H9 (cell line): ENCODE measurements at regions not wholly inside any gene's neighbourhood (a gene's known extent, or its start where the extent isn't known, plus 50 kb on each side); places are given as distances from the start of the nearest gene placed in this dataset.

Experiments used
- DNase-seq: peaks from one replicate; pipeline ENCODE4 v3.0.0-alpha.2; 2017
- H2AFZ ChIP-seq: one replicate; pipeline ENCODE4 v1.6.1; 2013; ENCODE audit warnings: mild to moderate bottlenecking, low read length, control low read depth, moderate library complexity
- H2AK5ac ChIP-seq: 2 replicates; pipeline ENCODE4 v1.6.1; 2013; ENCODE audit warnings: low read length, control low read depth, mixed read lengths; ENCODE audit not compliant: insufficient read length
- H2BK120ac ChIP-seq: one replicate; pipeline ENCODE4 v1.6.1; 2013; ENCODE audit warnings: low read depth, mild to moderate bottlenecking, low read length, control low read depth, inconsistent platforms; ENCODE audit not compliant: poor library complexity, severe bottlenecking
- H2BK12ac ChIP-seq: 2 replicates; pipeline ENCODE4 v1.6.1; 2013; ENCODE audit warnings: low read length, control low read depth, mixed read lengths, low read depth; ENCODE audit not compliant: insufficient read length
- H2BK15ac ChIP-seq: 2 replicates; pipeline ENCODE4 v1.6.1; 2013; ENCODE audit warnings: low read depth, low read length, control low read depth
- H2BK20ac ChIP-seq: one replicate; pipeline ENCODE4 v1.6.1; 2013; ENCODE audit warnings: low read depth, mild to moderate bottlenecking, low read length, control low read depth, inconsistent platforms; ENCODE audit not compliant: poor library complexity, severe bottlenecking
- H2BK5ac ChIP-seq: 2 replicates; pipeline ENCODE4 v1.6.1; 2013; ENCODE audit warnings: low read length, control low read depth, mixed read lengths; ENCODE audit not compliant: insufficient read length
- H3K14ac ChIP-seq: 2 replicates; pipeline ENCODE4 v1.6.1; 2013; ENCODE audit warnings: low read length, control low read depth; ENCODE audit not compliant: insufficient read depth
- H3K18ac ChIP-seq: 2 replicates; pipeline ENCODE4 v1.6.1; 2013; ENCODE audit warnings: low read depth, mild to moderate bottlenecking, mixed read lengths, low read length, control low read depth; ENCODE audit not compliant: insufficient read length
- H3K23ac ChIP-seq: 2 replicates; pipeline ENCODE4 v1.6.1; 2013; ENCODE audit warnings: low read length, control low read depth, mixed read lengths, low read depth; ENCODE audit not compliant: insufficient read length
- H3K23me2 ChIP-seq: 2 replicates; pipeline ENCODE4 v1.6.1; 2013; ENCODE audit warnings: low read depth, mild to moderate bottlenecking, mixed read lengths, low read length, control low read depth; ENCODE audit not compliant: insufficient read length, poor library complexity, severe bottlenecking
- H3K27ac ChIP-seq: 2 replicates; pipeline ENCODE4 v1.5.1; 2013; ENCODE audit warnings: low read length, control low read depth, mixed read lengths, low read depth; ENCODE audit not compliant: insufficient read length
- H3K27me3 ChIP-seq: 2 replicates; pipeline ENCODE4 v1.6.1; 2013; ENCODE audit warnings: low read length, control low read depth, inconsistent platforms; ENCODE audit not compliant: insufficient read depth
- H3K4ac ChIP-seq: 2 replicates; pipeline ENCODE4 v1.6.1; 2013; ENCODE audit warnings: low read depth, mild to moderate bottlenecking, control low read depth, inconsistent platforms, low read length, moderate library complexity
- H3K4me1 ChIP-seq: 2 replicates; pipeline ENCODE4 v1.6.1; 2013; ENCODE audit warnings: low read length, control low read depth, inconsistent platforms; ENCODE audit not compliant: insufficient read depth
- H3K4me2 ChIP-seq: 2 replicates; pipeline ENCODE4 v1.6.1; 2013; ENCODE audit warnings: low read length, control low read depth, mixed read lengths; ENCODE audit not compliant: insufficient read length, insufficient read depth
- H3K56ac ChIP-seq: 2 replicates; pipeline ENCODE4 v1.6.1; 2013; ENCODE audit warnings: low read depth, mild to moderate bottlenecking, mixed read lengths, low read length, control low read depth; ENCODE audit not compliant: insufficient read length
- H3K79me1 ChIP-seq: 2 replicates; pipeline ENCODE4 v1.6.1; 2013; ENCODE audit warnings: low read depth, mild to moderate bottlenecking, moderate library complexity, low read length, control low read depth, inconsistent platforms; ENCODE audit not compliant: insufficient read depth, poor library complexity, severe bottlenecking
- H3K79me2 ChIP-seq: 2 replicates; pipeline ENCODE4 v1.6.1; 2013; ENCODE audit warnings: low read length, control low read depth, inconsistent platforms; ENCODE audit not compliant: insufficient read depth
- H3K9ac ChIP-seq: 2 replicates; pipeline ENCODE4 v1.6.1; 2013; ENCODE audit warnings: low read length, control low read depth, mixed read lengths; ENCODE audit not compliant: insufficient read length; ENCODE audit errors: extremely low read depth
- H3K9me3 ChIP-seq: one replicate; pipeline ENCODE4 v1.6.1; 2013; ENCODE audit warnings: low read depth, low read length, inconsistent platforms; ENCODE audit not compliant: control insufficient read depth
- H3T11ph ChIP-seq: one replicate; pipeline ENCODE4 v1.6.1; 2013; ENCODE audit warnings: mild to moderate bottlenecking, low read length, control low read depth, inconsistent platforms
- H4K20me1 ChIP-seq: one replicate; pipeline ENCODE4 v1.6.1; 2013; ENCODE audit not compliant: control insufficient read depth, insufficient read length, insufficient read depth
- H4K5ac ChIP-seq: 2 replicates; pipeline ENCODE4 v1.6.1; 2013; ENCODE audit warnings: low read depth, mild to moderate bottlenecking, mixed read lengths, low read length, control low read depth; ENCODE audit not compliant: insufficient read length
- H4K8ac ChIP-seq: replicated peaks from 2 replicates; pipeline ENCODE4 v1.6.1; 2013; ENCODE audit warnings: low read length, control low read depth, mixed read lengths, low read depth; ENCODE audit not compliant: insufficient read length
- H4K91ac ChIP-seq: 2 replicates; pipeline ENCODE4 v1.6.1; 2013; ENCODE audit warnings: low read depth, mild to moderate bottlenecking, moderate library complexity, mixed read lengths, low read length, control low read depth; ENCODE audit not compliant: insufficient read length
- H3K27ac Mint-ChIP-seq, 3 experiments: 2 replicates in 2 of 3; 3 replicates in 1 of 3; pipeline ENCODE4 v1.8.0; 2020 to 2021; ENCODE audit warnings: mixed read lengths in 3 of 3, mild to moderate bottlenecking in 1 of 3, moderate library complexity in 1 of 3
- H3K27me3 Mint-ChIP-seq: 2 replicates; pipeline ENCODE4 v1.8.0; 2021; ENCODE audit warnings: low read depth, mild to moderate bottlenecking, moderate library complexity, mixed read lengths
- H3K36me3 Mint-ChIP-seq, 3 experiments: 2 replicates in 2 of 3; 3 replicates in 1 of 3; pipeline ENCODE4 v1.8.0; 2020 to 2021; ENCODE audit warnings: low read depth in 3 of 3, mixed read lengths in 3 of 3; ENCODE audit not compliant: insufficient read depth in 1 of 3
- H3K4me1 Mint-ChIP-seq, 2 experiments: 2 replicates each; pipeline ENCODE4 v1.8.0; 2020; ENCODE audit warnings: mixed read lengths in 2 of 2
- H3K4me3 Mint-ChIP-seq, 2 experiments: 2 replicates in 1 of 2; 3 replicates in 1 of 2; pipeline ENCODE4 v1.8.0; 2020 to 2021; ENCODE audit warnings: mild to moderate bottlenecking in 2 of 2, mixed read lengths in 2 of 2, moderate library complexity in 1 of 2
- H3K9me3 Mint-ChIP-seq, 2 experiments: 2 replicates in 1 of 2; 3 replicates in 1 of 2; pipeline ENCODE4 v1.8.0; 2020; ENCODE audit warnings: mild to moderate bottlenecking in 2 of 2, mixed read lengths in 2 of 2, moderate library complexity in 1 of 2
- WGBS: extraction: QIAGEN DNeasy Blood & Tissue Kit; methylation state at CpG from one replicate; pipeline ENCODE4 v1.1.7; 2013; ENCODE audit warnings: missing lambda C conversion rate, low lambda C conversion rate, mixed read lengths; ENCODE audit not compliant: insufficient read length; ENCODE audit errors: extremely low coverage; 5-methylcytosine and 5-hydroxymethylcytosine counted together
- TF ChIP-seq, protein P1 (sequence below): fragments of 200-600 bp; sonication (generic); conservative IDR thresholded peaks from 3 replicates; pipeline ENCODE4 v1.8.0; 2021; ENCODE audit warnings: antibody characterized with exemption, mild to moderate bottlenecking

- Histone ChIP-seq H2BK20ac (no peak overlapping the region), H4K91ac (no peak overlapping the region), H2BK15ac (no peak overlapping the region), H3K9ac (no peak overlapping the region), H3T11ph (no peak overlapping the region), H4K8ac (no peak overlapping the region), H2BK12ac (no peak overlapping the region), H3K27ac (no peak overlapping the region), H3K56ac (no peak overlapping the region), H2AFZ (no peak overlapping the region), H3K79me2 (no peaks in the 10 kb centered on the region), H3K23me2 (no peaks in the 10 kb centered on the region), H3K4me1 (no peaks in the 10 kb centered on the region), H3K27me3 (no peaks in the 10 kb centered on the region), H3K14ac (no peak overlapping the region), H2AK5ac (no peak overlapping the region), H3K4ac (no peak overlapping the region), H3K79me1 (no peaks in the 10 kb centered on the region), H3K4me2 (no peak overlapping the region), H4K20me1 (no peaks in the 10 kb centered on the region), H2BK120ac (no peak overlapping the region), H2BK5ac (no peak overlapping the region), H4K5ac (no peak overlapping the region), H3K9me3 (no peaks in the 10 kb centered on the region), H3K18ac (no peak overlapping the region), H3K23ac (no peak overlapping the region)
- TF ChIP-seq, protein P1, sequence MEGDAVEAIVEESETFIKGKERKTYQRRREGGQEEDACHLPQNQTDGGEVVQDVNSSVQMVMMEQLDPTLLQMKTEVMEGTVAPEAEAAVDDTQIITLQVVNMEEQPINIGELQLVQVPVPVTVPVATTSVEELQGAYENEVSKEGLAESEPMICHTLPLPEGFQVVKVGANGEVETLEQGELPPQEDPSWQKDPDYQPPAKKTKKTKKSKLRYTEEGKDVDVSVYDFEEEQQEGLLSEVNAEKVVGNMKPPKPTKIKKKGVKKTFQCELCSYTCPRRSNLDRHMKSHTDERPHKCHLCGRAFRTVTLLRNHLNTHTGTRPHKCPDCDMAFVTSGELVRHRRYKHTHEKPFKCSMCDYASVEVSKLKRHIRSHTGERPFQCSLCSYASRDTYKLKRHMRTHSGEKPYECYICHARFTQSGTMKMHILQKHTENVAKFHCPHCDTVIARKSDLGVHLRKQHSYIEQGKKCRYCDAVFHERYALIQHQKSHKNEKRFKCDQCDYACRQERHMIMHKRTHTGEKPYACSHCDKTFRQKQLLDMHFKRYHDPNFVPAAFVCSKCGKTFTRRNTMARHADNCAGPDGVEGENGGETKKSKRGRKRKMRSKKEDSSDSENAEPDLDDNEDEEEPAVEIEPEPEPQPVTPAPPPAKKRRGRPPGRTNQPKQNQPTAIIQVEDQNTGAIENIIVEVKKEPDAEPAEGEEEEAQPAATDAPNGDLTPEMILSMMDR: no peak
- no peaks in the 10 kb centered on the region for H3K36me3 Mint-ChIP-seq
- no CpG with 5 or more reads among the region's 7 CpGs for WGBS
- H3K27me3 Mint-ChIP-seq: no peaks in the 10 kb centered on the region
- H3K4me1 Mint-ChIP-seq: peaks cover 6% of the 10 kb centered on the region in 2 experiments; a peak in 3 of 4 replicates
- H3K9me3 Mint-ChIP-seq: no peaks in the 10 kb centered on the region
- H3K27ac Mint-ChIP-seq: no peak overlapping the region
- H3K4me3 Mint-ChIP-seq: no peak overlapping the region
- no peak for DNase-seq
Observed at GRCh38 chr2:125398738-125399524, 1257.0 kb upstream of the GYPC start.
